Bronchial epithelial cell (primary cell): ENCODE measurements at regions not wholly inside any gene's neighbourhood (a gene's known extent, or its start where the extent isn't known, plus 50 kb on each side); places are given as distances from the start of the nearest gene placed in this dataset.

Source experiments
- DNase-seq: peaks from one replicate; pipeline ENCODE4 v3.0.0-alpha.2; 2010; ENCODE audit warnings: low read depth
- FAIRE-seq: peaks from 2 replicates; lab custom pipeline; 2011; peaks lifted over from hg19 to GRCh38; lab: Jason Lieb, UNC
- H3K27me3 ChIP-seq: 2 replicates; pipeline ENCODE4 v1.5.1; 2011; ENCODE audit warnings: low read length; ENCODE audit not compliant: control insufficient read depth, insufficient read depth
- H3K36me3 ChIP-seq: 2 replicates; pipeline ENCODE4 v1.5.1; 2011; ENCODE audit warnings: low read length; ENCODE audit not compliant: control insufficient read depth, insufficient read depth
- H3K4me3 ChIP-seq: 2 replicates; pipeline ENCODE4 v1.5.1; 2011; ENCODE audit warnings: mild to moderate bottlenecking, low read depth, low read length, control low read depth
- CTCF ChIP-seq: IDR thresholded peaks from 2 replicates; pipeline ENCODE4 v1.5.1; 2011; ENCODE audit warnings: mild to moderate bottlenecking, moderate library complexity, low read length, control low read depth, inconsistent platforms; ENCODE audit not compliant: insufficient read depth, severe bottlenecking

GRCh38 chr4:97159625-97160024, 983.7 kb downstream of the STPG2 start:
- Histone ChIP-seq H3K27me3 (no peaks in the 10 kb centered on the region), H3K4me3 (no peak overlapping the region), H3K36me3 (no peaks in the 10 kb centered on the region)
- TF ChIP-seq CTCF, result no peak
- no peak for FAIRE-seq
- no peak for DNase-seq

- FAIRE-seq (no peak), DNase-seq (no peak)
- Histone ChIP-seq H3K36me3 (no peaks in the 10 kb centered on the region), H3K4me3 (no peak overlapping the region), H3K27me3 (no peaks in the 10 kb centered on the region)
- no peak for TF ChIP-seq CTCF
Observed at GRCh38 chr4:97185233-97185632, 958.0 kb downstream of the STPG2 start.

- FAIRE-seq (no peak), DNase-seq (no peak)
- H3K36me3 ChIP-seq, result no peaks in the 10 kb centered on the region
- no peak for TF ChIP-seq CTCF
- H3K27me3 ChIP-seq, result no peaks in the 10 kb centered on the region
- H3K4me3 ChIP-seq, result no peak overlapping the region
Observed at GRCh38 chr4:97197106-97197505, 946.2 kb downstream of the STPG2 start.

GRCh38 chr4:97208749-97209148, 934.5 kb downstream of the STPG2 start:
- FAIRE-seq (no peak), DNase-seq (no peak)
- no peaks in the 10 kb centered on the region for H3K27me3 ChIP-seq
- no peaks in the 10 kb centered on the region for H3K36me3 ChIP-seq
- TF ChIP-seq CTCF, result no peak
- no peak overlapping the region for H3K4me3 ChIP-seq

- FAIRE-seq, result no peak
- no peaks in the 10 kb centered on the region for H3K36me3 ChIP-seq
- no peaks in the 10 kb centered on the region for H3K27me3 ChIP-seq
- H3K4me3 ChIP-seq, result no peak overlapping the region
- no peak for DNase-seq
- no peak for TF ChIP-seq CTCF
Observed at GRCh38 chr4:97215409-97215941, 927.8 kb downstream of the STPG2 start.

GRCh38 chr4:97216046-97216445, 927.2 kb downstream of the STPG2 start:
- Histone ChIP-seq H3K36me3 (no peaks in the 10 kb centered on the region), H3K4me3 (no peak overlapping the region), H3K27me3 (no peaks in the 10 kb centered on the region)
- DNase-seq, result no peak
- no peak for FAIRE-seq
- TF ChIP-seq CTCF, result no peak
